Right lobe of liver (tissue), 4 donors: ENCODE measurements at regions not wholly inside any gene's neighbourhood (a gene's known extent, or its start where the extent isn't known, plus 50 kb on each side); places are given as distances from the start of the nearest gene placed in this dataset.

ENCODE experiments used
- CTCF ChIP-seq, 4 donors: fragments of 200-600 bp in 3 of 4; fragments of 450-650 bp in 1 of 4; IDR thresholded peaks; one replicate each; pipeline versions ENCODE4 v1.5.1 to v1.8.0; 2016 to 2022; ENCODE audit warnings: antibody characterized with exemption in 4 of 4, mild to moderate bottlenecking in 2 of 4
- POLR2A ChIP-seq: fragments of 450-650 bp; IDR thresholded peaks from one replicate; pipeline ENCODE4 v1.6.1; 2017; ENCODE audit warnings: antibody characterized with exemption, mild to moderate bottlenecking
- donor health status: DM: no; HTN: no; CAD: no.
- donor health status: DM: no; HTN: no; CAD: no.
- donor health status: DM: no; HTN: yes; CAD: no.

GRCh38 chr11:76604081-76604625, 66.4 kb downstream of the LRRC32 start:
- no peak for TF ChIP-seq CTCF (IDR thresholded peaks at IDR 0.05)
- no peak for TF ChIP-seq POLR2A
